ENCODE measurements at regions not wholly inside any gene's neighbourhood (a gene's known extent, or its start where the extent isn't known, plus 50 kb on each side); places are given as distances from the start of the nearest gene placed in this dataset.

DNA sequence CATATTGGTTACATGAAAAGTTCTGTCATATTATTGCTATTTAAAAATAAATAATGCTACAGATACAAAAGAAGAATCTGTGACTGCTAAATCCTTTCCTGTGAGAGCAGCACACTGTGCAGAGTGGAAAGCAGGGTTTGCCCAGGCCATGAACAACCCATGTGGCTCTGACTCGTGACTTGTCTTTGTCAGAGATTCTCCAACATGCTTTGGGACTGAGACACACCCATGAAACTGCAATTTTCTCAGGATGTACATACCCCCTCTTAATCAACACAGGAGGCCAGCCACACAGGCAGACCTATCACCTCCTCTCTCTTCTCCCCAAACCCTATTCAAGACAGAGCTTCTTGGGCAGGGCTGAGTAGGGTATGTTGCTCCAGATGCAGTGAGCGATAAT, 96.8 kb upstream of the NTF3 start:
- TF ChIP-seq, protein P1, sequence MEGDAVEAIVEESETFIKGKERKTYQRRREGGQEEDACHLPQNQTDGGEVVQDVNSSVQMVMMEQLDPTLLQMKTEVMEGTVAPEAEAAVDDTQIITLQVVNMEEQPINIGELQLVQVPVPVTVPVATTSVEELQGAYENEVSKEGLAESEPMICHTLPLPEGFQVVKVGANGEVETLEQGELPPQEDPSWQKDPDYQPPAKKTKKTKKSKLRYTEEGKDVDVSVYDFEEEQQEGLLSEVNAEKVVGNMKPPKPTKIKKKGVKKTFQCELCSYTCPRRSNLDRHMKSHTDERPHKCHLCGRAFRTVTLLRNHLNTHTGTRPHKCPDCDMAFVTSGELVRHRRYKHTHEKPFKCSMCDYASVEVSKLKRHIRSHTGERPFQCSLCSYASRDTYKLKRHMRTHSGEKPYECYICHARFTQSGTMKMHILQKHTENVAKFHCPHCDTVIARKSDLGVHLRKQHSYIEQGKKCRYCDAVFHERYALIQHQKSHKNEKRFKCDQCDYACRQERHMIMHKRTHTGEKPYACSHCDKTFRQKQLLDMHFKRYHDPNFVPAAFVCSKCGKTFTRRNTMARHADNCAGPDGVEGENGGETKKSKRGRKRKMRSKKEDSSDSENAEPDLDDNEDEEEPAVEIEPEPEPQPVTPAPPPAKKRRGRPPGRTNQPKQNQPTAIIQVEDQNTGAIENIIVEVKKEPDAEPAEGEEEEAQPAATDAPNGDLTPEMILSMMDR (IDR thresholded peaks at IDR 0.05; ENCODE audit: low read length): no peak
- no peak for TF ChIP-seq EZH2 (IDR thresholded peaks at IDR 0.05; ENCODE audit: borderline replicate concordance, low read length)
